Peyer's patch (tissue), 4 donors: ENCODE measurements at regions not wholly inside any gene's neighbourhood (a gene's known extent, or its start where the extent isn't known, plus 50 kb on each side); places are given as distances from the start of the nearest gene placed in this dataset.

Experiments used
- POLR2A ChIP-seq, 2 donors: fragments of 450-650 bp; IDR thresholded peaks; one replicate each; pipeline ENCODE4 v1.5.1; 2017; ENCODE audit warnings: antibody characterized with exemption in 2 of 2, mild to moderate bottlenecking in 2 of 2, moderate library complexity in 2 of 2
- TF ChIP-seq, protein P1 (sequence below), 6 experiments: fragments of 450-650 bp in 4 of 6; fragments of 200-600 bp in 2 of 6; sonication (generic) in 1 of 6; IDR thresholded peaks; one replicate each; pipeline ENCODE4 v1.5.1; 2017 to 2019; ENCODE audit warnings: antibody characterized with exemption in 6 of 6, mild to moderate bottlenecking in 3 of 6, moderate library complexity in 1 of 6

DNA sequence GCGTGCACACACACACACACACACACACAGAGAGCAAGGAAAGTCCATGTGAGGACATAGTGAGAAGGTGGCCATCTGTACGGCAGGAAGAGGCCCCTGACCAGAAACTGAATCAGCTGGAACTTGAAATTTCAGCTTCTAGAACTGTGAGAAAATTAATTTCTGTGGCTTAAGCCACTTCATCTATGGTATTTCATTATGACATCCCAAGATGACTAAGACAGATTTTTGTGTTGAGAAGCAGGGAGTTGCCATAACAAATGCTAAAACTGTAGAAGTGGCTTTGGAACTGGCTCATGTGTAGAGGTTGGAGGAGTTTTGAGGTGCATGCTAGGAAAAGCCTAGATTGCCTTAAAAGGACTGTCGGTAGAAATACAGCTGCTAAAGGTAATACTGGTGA is 63.4 kb upstream of the ZBTB7C start:
- TF ChIP-seq, protein P1, sequence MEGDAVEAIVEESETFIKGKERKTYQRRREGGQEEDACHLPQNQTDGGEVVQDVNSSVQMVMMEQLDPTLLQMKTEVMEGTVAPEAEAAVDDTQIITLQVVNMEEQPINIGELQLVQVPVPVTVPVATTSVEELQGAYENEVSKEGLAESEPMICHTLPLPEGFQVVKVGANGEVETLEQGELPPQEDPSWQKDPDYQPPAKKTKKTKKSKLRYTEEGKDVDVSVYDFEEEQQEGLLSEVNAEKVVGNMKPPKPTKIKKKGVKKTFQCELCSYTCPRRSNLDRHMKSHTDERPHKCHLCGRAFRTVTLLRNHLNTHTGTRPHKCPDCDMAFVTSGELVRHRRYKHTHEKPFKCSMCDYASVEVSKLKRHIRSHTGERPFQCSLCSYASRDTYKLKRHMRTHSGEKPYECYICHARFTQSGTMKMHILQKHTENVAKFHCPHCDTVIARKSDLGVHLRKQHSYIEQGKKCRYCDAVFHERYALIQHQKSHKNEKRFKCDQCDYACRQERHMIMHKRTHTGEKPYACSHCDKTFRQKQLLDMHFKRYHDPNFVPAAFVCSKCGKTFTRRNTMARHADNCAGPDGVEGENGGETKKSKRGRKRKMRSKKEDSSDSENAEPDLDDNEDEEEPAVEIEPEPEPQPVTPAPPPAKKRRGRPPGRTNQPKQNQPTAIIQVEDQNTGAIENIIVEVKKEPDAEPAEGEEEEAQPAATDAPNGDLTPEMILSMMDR (IDR thresholded peaks at IDR 0.05), result no peak
- no peak for TF ChIP-seq POLR2A (IDR thresholded peaks at IDR 0.05)
